AG09319 (cell line): ENCODE measurements at regions not wholly inside any gene's neighbourhood (a gene's known extent, or its start where the extent isn't known, plus 50 kb on each side); places are given as distances from the start of the nearest gene placed in this dataset.

Source experiments
- DNase-seq: peaks from one replicate; pipeline ENCODE4 v3.0.0-alpha.2; 2010; ENCODE audit warnings: low read depth; ENCODE audit errors: extremely low read depth
- TF ChIP-seq, protein P1 (sequence below): IDR thresholded peaks from 2 replicates; pipeline ENCODE4 v1.5.1; 2011; ENCODE audit warnings: low read depth, mild to moderate bottlenecking, inconsistent platforms, low read length, moderate library complexity

DNA sequence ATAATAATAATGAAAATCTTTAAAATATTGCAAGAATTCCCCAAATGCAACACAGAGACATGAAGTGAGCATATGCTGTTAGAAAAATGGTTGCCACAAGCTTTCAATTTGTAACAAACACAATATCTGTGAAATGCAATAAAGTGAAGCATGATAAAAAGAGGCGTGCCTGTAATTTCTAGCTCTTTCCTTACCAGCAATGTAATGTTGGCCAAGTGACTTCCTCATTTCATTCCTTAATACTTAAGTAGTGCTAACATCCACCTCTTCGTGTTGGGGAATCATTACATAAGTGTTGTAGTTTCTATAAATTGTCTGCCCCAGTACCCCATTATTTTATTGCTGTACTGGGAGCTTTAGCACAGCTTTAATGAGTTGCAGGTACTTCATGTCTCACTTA lies 1192.0 kb upstream of the CDH8 start:
- TF ChIP-seq, protein P1, sequence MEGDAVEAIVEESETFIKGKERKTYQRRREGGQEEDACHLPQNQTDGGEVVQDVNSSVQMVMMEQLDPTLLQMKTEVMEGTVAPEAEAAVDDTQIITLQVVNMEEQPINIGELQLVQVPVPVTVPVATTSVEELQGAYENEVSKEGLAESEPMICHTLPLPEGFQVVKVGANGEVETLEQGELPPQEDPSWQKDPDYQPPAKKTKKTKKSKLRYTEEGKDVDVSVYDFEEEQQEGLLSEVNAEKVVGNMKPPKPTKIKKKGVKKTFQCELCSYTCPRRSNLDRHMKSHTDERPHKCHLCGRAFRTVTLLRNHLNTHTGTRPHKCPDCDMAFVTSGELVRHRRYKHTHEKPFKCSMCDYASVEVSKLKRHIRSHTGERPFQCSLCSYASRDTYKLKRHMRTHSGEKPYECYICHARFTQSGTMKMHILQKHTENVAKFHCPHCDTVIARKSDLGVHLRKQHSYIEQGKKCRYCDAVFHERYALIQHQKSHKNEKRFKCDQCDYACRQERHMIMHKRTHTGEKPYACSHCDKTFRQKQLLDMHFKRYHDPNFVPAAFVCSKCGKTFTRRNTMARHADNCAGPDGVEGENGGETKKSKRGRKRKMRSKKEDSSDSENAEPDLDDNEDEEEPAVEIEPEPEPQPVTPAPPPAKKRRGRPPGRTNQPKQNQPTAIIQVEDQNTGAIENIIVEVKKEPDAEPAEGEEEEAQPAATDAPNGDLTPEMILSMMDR, result no peak
- no peak for DNase-seq

GRCh38 chr16:63223851-63224250 lies 1187.6 kb upstream of the CDH8 start:
- TF ChIP-seq, protein P1, result no peak
- no peak for DNase-seq

- no peak for DNase-seq
- TF ChIP-seq, protein P1, result no peak
Measured at GRCh38 chr16:63216696-63217423, 1180.6 kb upstream of the CDH8 start.

DNA sequence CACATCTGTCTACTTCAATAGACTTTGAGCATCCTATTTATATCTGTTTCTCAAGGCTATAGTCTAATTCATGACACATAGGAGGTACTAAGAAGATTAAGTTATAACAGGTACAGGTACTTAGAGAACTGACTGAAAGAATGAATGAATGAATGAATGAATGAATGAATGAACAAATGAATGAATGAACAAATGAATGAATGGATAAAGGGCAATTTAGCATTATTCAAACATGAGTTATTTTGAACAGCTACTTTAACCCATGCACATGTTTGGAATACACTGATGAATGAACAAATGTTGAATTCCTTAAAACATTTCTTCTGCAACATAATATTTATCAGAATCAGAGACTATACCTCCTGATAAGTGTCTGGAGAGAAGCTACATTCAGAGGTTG lies 1165.6 kb upstream of the CDH8 start:
- no peak for DNase-seq
- TF ChIP-seq, protein P1, result no peak

DNA sequence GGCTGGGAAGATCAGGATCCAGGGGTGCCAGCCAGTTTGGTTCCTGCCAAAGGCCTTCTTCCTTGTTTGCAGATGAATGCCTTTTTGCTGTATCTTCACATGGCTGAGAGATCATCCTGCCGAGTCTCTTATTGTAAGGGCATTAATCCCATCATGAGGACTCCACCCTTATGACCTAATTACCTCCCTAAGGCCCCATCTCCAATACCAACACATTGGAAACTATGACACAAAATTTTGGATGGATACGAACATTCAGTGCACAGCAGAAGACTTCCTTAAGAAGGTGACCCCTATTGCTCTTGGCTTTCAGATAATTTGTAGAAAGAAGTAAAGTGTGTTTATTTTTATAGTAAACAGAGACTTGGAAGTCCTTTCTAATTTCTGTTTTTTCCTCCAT lies 1164.7 kb upstream of the CDH8 start:
- TF ChIP-seq, protein P1, result no peak
- no peak for DNase-seq

- DNase-seq, result no peak
- TF ChIP-seq, protein P1, result no peak
Measured at GRCh38 chr16:63195336-63195735, 1159.1 kb upstream of the CDH8 start.

GRCh38 chr16:63192980-63193379 lies 1156.7 kb upstream of the CDH8 start:
- TF ChIP-seq, protein P1, result no peak
- no peak for DNase-seq
